Transverse colon (tissue), 4 donors: ENCODE measurements at regions not wholly inside any gene's neighbourhood (a gene's known extent, or its start where the extent isn't known, plus 50 kb on each side); places are given as distances from the start of the nearest gene placed in this dataset.

Experiments used
- DNase-seq: peaks from one replicate; pipeline ENCODE4 v3.0.0-alpha.2; 2019
- H3K27ac ChIP-seq, 4 donors: fragments of 200-600 bp; sonication (generic); 2 replicates each; pipeline ENCODE4 v1.5.1; 2016 to 2018; ENCODE audit warnings: inconsistent platforms in 4 of 4
- H3K27me3 ChIP-seq: fragments of 200-600 bp; sonication (generic); 2 replicates; pipeline ENCODE4 v1.5.1; 2017; ENCODE audit warnings: inconsistent platforms
- H3K36me3 ChIP-seq, 4 donors: fragments of 200-600 bp; sonication (generic); 2 replicates each; pipeline ENCODE4 v1.5.1; 2017 to 2019; ENCODE audit warnings: inconsistent platforms in 4 of 4
- H3K4me1 ChIP-seq, 4 donors: fragments of 200-600 bp; sonication (generic); 2 replicates each; pipeline ENCODE4 v1.5.1; 2017 to 2020; ENCODE audit warnings: inconsistent platforms in 4 of 4
- H3K4me3 ChIP-seq, 4 donors: fragments of 200-600 bp; sonication (generic); 1 replicate in 1 of 4; 2 replicates in 3 of 4; pipeline versions ENCODE4 v1.5.1 to v1.6.1; 2017 to 2019; ENCODE audit warnings: inconsistent platforms in 4 of 4
- H3K9me3 ChIP-seq, 2 donors: fragments of 200-600 bp; sonication (generic); 2 replicates each; pipeline ENCODE4 v1.5.1; 2017 to 2019; ENCODE audit warnings: inconsistent platforms in 2 of 2
- CTCF ChIP-seq, 5 experiments: fragments of 200-600 bp in 3 of 5; fragments of 450-650 bp in 2 of 5; sonication (generic) in 3 of 5; IDR thresholded peaks; 1 replicate in 2 of 5; 2 replicates in 3 of 5; pipeline ENCODE4 v1.5.1; 2016 to 2017; ENCODE audit warnings: antibody characterized with exemption in 5 of 5, inconsistent platforms in 3 of 5, mild to moderate bottlenecking in 2 of 5, moderate library complexity in 1 of 5
- EP300 ChIP-seq: sonication (generic); formaldehyde crosslinking; IDR thresholded peaks from one replicate; pipeline ENCODE4 v1.6.1; 2017; ENCODE audit warnings: antibody characterized with exemption, low read depth
- POLR2A ChIP-seq: fragments of 450-650 bp; IDR thresholded peaks from one replicate; pipeline ENCODE4 v1.6.1; 2016; ENCODE audit warnings: antibody characterized with exemption, mild to moderate bottlenecking, moderate library complexity
- POLR2AphosphoS5 ChIP-seq, 3 donors: sonication (generic); formaldehyde crosslinking; IDR thresholded peaks; one replicate each; pipeline ENCODE4 v1.6.1; 2016; ENCODE audit warnings: antibody characterized with exemption in 3 of 3
- WGBS, 2 donors: methylation state at CpG; one replicate each; pipeline ENCODE4 v1.1.5; 2018; ENCODE audit warnings: low coverage in 1 of 2; 5-methylcytosine and 5-hydroxymethylcytosine counted together
- in situ Hi-C, 4 donors: fragments of 200-750 bp; cut with MboI; loops; one replicate each; pipeline versions ENCODE4 v1.15.0 to v1.15.1; 2017; ENCODE audit warnings: low sequenced_read_pairs in 3 of 4, low pct_ligation_motif_present in 1 of 4, low pct_unique_long_range_greater_than_20kb in 1 of 4
- intact Hi-C: fragments of 100-400 bp; cut with DNase I; formaldehyde crosslinking; loops from one replicate; pipeline ENCODE4 v1.15.1; 2023; ENCODE audit warnings: low total_unique reads

- no peak for TF ChIP-seq EP300
- TF ChIP-seq POLR2A = no peak
- H3K9me3 ChIP-seq = no peaks in the 10 kb centered on the region
- H3K27ac ChIP-seq = peak overlapping the region; percentile 31 to 78 (median 69)
- in situ Hi-C loops (no loop called here), intact Hi-C loops (no loop called here)
- no peak overlapping the region for H3K4me3 ChIP-seq
- no peak for DNase-seq
- WGBS, 2 donors = 50 to 55% methylated on average over 5 to 6 of the region's 6 CpGs
- H3K4me1 ChIP-seq = peaks cover 0 to 36% (median 18%) of the 10 kb centered on the region in 4 donors
- no peaks in the 10 kb centered on the region for H3K36me3 ChIP-seq
- H3K27me3 ChIP-seq = no peaks in the 10 kb centered on the region
These were observed 139.4 kb upstream of the TSC22D2 start for GRCh38 chr3:150268426-150269391.

DNA sequence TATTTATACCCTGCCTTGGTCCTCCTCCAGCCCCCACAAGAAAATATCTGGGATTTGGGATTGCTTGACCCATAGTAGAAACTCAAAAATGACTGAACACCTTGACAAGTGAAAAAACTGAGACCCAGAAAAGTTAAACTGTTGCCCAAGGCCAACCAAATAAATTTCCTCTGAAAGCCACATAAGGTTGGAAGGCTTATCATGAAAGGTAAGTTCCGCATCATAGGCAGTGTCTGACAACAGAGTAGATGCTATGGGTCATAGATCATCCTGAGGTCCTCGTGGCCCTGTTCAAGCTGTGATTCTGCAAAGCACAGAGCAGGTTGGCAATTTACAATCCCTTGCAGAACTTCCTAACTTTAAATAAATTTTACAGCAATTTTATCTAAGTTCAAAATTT is 140.8 kb upstream of the TSC22D2 start:
- no peak overlapping the region for H3K27ac ChIP-seq
- no peak for DNase-seq
- intact Hi-C loops (no loop called here), in situ Hi-C loops (no loop called here)
- no peaks in the 10 kb centered on the region for H3K9me3 ChIP-seq
- TF ChIP-seq CTCF (IDR thresholded peaks at IDR 0.05) (no peak), EP300 (no peak), POLR2A (no peak), POLR2AphosphoS5 (IDR thresholded peaks at IDR 0.05) (no peak)
- no peak overlapping the region for H3K4me3 ChIP-seq
- H3K27me3 ChIP-seq = no peaks in the 10 kb centered on the region
- no peaks in the 10 kb centered on the region for H3K36me3 ChIP-seq
- WGBS, 2 donors = 80 to 83% methylated on average over 2 of the region's 2 CpGs
- peaks cover 0 to 33% (median 16%) of the 10 kb centered on the region in 4 donors for H3K4me1 ChIP-seq

DNA sequence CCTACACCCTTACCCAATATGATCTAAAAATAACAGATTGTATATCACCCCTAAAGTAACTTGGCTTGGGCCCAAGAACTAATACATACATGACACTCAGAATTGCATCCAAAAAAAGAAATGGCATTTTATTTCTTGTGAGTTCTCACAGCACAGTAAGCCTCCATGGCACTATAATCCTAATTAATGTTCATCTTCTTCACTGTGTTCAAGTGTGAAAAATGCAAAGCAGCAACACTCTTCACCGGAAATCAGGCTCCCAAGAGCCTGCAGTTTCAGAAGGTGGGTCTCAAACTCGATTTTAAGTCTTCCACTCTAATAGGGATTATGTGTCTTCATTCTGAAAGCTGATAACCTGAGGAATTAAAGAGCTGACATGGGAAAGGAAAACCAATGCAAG is 142.8 kb upstream of the TSC22D2 start:
- Histone ChIP-seq H3K4me3 (no peak overlapping the region), H3K4me1 (peaks cover 0 to 19% (median 7%) of the 10 kb centered on the region in 4 donors), H3K9me3 (no peaks in the 10 kb centered on the region), H3K27ac (no peak overlapping the region), H3K36me3 (no peaks in the 10 kb centered on the region), H3K27me3 (no peaks in the 10 kb centered on the region)
- no peak for DNase-seq
- TF ChIP-seq CTCF (IDR thresholded peaks at IDR 0.05) (no peak), EP300 (no peak), POLR2AphosphoS5 (IDR thresholded peaks at IDR 0.05) (no peak), POLR2A (no peak)
- intact Hi-C loops = no loop called here
- in situ Hi-C loops = no loop called here
- 47 to 50% methylated on average over 1 to 2 of the region's 2 CpGs for WGBS, 2 donors

GRCh38 chr3:150264561-150265279 is 143.4 kb upstream of the TSC22D2 start:
- Histone ChIP-seq H3K27me3 (no peaks in the 10 kb centered on the region), H3K27ac (no peak overlapping the region), H3K9me3 (no peaks in the 10 kb centered on the region), H3K4me1 (peaks cover 0 to 14% (median 7%) of the 10 kb centered on the region in 4 donors), H3K4me3 (no peak overlapping the region), H3K36me3 (no peaks in the 10 kb centered on the region)
- TF ChIP-seq CTCF (IDR thresholded peaks at IDR 0.05) (no peak), EP300 (no peak), POLR2AphosphoS5 (IDR thresholded peaks at IDR 0.05) (no peak), POLR2A (no peak)
- DNase-seq = no peak
- WGBS, 2 donors = 71 to 72% methylated on average over 6 of the region's 6 CpGs
- intact Hi-C loops = no loop called here
- in situ Hi-C loops = no loop called here
